Spinal cord (tissue), 9 donors: ENCODE measurements at regions not wholly inside any gene's neighbourhood (a gene's known extent, or its start where the extent isn't known, plus 50 kb on each side); places are given as distances from the start of the nearest gene placed in this dataset.

Experiments
- DNase-seq, 6 donors: peaks; one replicate each; pipeline versions ENCODE4 v3.0.0 to v3.0.0-alpha.2; 2013 to 2015; ENCODE audit warnings: low spot score in 6 of 6, low read depth in 4 of 6
- H3K27ac ChIP-seq: one replicate; pipeline ENCODE4 v1.5.1; 2013; ENCODE audit warnings: low read depth, low read length, control low read depth
- H3K27me3 ChIP-seq: one replicate; pipeline ENCODE4 v1.6.1; 2013; ENCODE audit warnings: low read length; ENCODE audit not compliant: control insufficient read depth, insufficient read depth
- H3K36me3 ChIP-seq: one replicate; pipeline ENCODE4 v1.6.1; 2013; ENCODE audit warnings: low read length; ENCODE audit not compliant: control insufficient read depth, insufficient read depth
- H3K4me1 ChIP-seq: one replicate; pipeline ENCODE4 v1.6.1; 2013; ENCODE audit warnings: low read length; ENCODE audit not compliant: control insufficient read depth, insufficient read depth
- H3K4me3 ChIP-seq: one replicate; pipeline ENCODE4 v1.5.1; 2013; ENCODE audit warnings: low read depth, low read length, control low read depth
- H3K9me3 ChIP-seq: one replicate; pipeline ENCODE4 v1.6.1; 2013; ENCODE audit warnings: low read length; ENCODE audit not compliant: control insufficient read depth, insufficient read depth
- WGBS: methylation state at CpG from one replicate; pipeline ENCODE4 v1.1.5; 2013; ENCODE audit warnings: missing lambda C conversion rate; ENCODE audit not compliant: insufficient coverage; 5-methylcytosine and 5-hydroxymethylcytosine counted together
- donor health status: healthy.

DNA sequence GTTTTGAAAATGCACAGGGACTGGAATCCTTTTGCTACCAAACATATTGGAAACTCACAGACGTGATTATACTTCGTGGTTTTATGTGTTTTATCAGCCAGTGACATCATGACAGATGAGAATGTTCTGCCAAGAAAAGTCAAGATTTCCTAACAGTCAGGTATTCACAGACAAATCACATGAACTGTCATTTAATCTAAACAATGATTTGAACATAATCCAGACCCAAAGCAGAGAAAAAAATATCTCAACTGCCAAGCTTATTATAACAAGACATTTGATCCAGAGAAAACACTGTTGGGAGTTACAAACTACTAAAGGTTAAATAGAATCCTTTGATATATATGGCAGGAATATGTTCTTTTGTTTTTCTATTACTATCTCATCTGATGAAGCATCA, 635.9 kb upstream of the FRG1 start:
- no CpG with 5 or more reads among the region's 2 CpGs for WGBS
- no peaks in the 10 kb centered on the region for H3K9me3 ChIP-seq
- H3K4me1 ChIP-seq = no peaks in the 10 kb centered on the region
- no peak overlapping the region for H3K27ac ChIP-seq
- DNase-seq = peak in 2 of 6 donors; percentile 6 to 20
- H3K36me3 ChIP-seq = no peaks in the 10 kb centered on the region
- no peak overlapping the region for H3K4me3 ChIP-seq
- no peaks in the 10 kb centered on the region for H3K27me3 ChIP-seq

DNA sequence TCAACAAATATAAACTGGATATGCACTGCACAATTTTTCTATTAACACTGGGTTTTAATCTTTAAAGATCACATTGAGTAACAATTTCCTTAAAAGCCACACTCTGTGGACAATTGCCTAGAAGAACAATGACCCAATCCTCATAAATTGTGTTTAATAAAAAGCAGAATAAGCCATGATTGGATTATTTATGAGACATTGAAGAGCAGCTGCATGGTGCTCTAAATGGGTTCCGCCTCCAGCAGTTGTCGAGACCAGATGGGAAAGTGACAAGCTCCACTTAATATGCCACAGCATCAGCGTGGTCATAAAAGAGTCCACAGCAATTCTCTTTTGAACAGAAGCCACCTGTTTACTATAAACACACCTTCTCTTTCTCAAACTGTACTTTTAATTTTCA, 635.2 kb upstream of the FRG1 start:
- WGBS = 28% methylated on average over 2 of the region's 3 CpGs
- peak in 2 of 6 donors; percentile 26 to 69 for DNase-seq

DNA sequence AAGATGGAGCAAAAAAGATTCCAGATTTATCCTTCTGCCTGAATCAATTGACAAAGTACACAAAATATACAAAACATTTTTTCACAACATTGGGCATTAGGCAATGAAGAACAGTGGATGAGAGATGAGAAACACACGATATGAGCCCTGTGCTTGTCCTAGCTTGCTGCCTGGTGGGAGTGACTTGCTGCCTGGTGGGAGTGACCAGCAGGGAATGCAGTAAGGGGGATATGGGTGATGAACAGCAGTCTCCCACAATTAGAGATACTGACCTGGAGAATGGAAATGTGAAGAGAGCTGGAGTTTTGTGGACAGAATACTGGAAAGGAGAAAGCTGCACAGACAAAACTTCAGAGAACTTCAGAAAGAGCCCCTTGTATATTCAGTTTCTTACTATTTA, 629.4 kb upstream of the FRG1 start:
- Histone ChIP-seq H3K9me3 (no peaks in the 10 kb centered on the region), H3K36me3 (no peaks in the 10 kb centered on the region), H3K4me3 (no peak overlapping the region), H3K27ac (no peak overlapping the region), H3K27me3 (no peaks in the 10 kb centered on the region), H3K4me1 (no peaks in the 10 kb centered on the region)
- WGBS = 60% methylated on average over 1 of the region's 1 CpG
- no peak for DNase-seq

More for the DNA sequence above, 635.2 kb upstream of the FRG1 start:
- Histone ChIP-seq H3K4me3 (no peak overlapping the region), H3K9me3 (no peaks in the 10 kb centered on the region), H3K27me3 (no peaks in the 10 kb centered on the region), H3K4me1 (no peaks in the 10 kb centered on the region), H3K27ac (no peak overlapping the region), H3K36me3 (no peaks in the 10 kb centered on the region)

DNA sequence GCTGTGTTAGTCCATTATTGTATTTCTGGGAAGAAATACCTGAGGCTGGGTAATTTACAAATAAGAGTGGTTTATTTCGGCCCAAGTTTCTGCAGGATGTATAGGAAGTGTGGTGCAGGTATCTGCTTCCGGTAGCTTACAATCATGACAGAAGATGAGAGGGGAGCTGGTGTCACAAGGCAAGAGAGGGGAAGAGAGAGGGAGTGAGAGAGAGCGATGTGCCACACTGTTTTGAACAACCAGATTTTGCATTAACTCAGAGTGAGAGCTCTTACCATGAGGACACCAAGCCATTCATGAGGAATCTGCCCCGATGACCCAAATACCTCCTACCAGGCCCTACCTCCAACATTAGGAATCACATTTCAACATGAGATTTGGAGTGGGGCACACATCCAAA, 627.6 kb upstream of the FRG1 start:
- no peak overlapping the region for H3K27ac ChIP-seq
- no peak for DNase-seq
- no peaks in the 10 kb centered on the region for H3K4me1 ChIP-seq
- H3K9me3 ChIP-seq = no peaks in the 10 kb centered on the region
- H3K36me3 ChIP-seq = no peaks in the 10 kb centered on the region
- no peaks in the 10 kb centered on the region for H3K27me3 ChIP-seq
- 69% methylated on average over 4 of the region's 4 CpGs for WGBS
- H3K4me3 ChIP-seq = no peak overlapping the region

DNA sequence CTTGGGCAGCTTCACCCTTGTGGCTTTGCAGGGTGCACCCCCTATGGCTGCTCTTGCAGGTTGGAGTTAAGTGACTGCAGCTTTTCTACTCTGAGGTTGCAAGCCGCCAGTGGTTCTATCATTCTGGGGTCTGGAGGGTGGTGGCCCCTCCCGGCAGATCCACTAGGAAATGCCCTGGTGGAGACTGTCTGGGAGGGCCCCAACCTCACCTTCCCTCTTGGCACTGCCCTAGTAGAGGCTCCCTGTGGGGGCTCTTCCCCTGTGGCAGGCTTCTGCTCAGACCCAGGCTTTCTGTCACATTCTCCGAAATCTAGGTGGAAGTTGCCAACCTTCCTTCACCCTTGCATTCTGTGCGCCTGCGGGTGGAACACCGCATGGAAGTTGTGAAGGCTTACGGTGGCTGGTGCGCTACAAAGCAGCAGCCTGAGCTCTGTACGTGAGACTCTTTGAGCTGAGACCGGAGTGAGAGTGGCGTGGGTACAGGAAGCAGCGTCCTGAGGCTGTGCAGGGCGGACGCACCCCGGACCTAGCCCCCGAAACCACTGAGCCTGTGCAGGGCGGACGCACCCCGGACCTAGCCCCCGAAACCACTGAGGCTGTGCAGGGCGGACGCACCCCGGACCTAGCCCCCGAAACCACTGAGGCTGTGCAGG, 626.7 kb upstream of the FRG1 start:
- no peaks in the 10 kb centered on the region for H3K27me3 ChIP-seq
- no peak overlapping the region for H3K27ac ChIP-seq
- H3K9me3 ChIP-seq = no peaks in the 10 kb centered on the region
- H3K4me1 ChIP-seq = no peaks in the 10 kb centered on the region
- H3K36me3 ChIP-seq = no peaks in the 10 kb centered on the region
- no peak for DNase-seq
- WGBS = 96% methylated on average over 11 of the region's 24 CpGs
- no peak overlapping the region for H3K4me3 ChIP-seq

DNA sequence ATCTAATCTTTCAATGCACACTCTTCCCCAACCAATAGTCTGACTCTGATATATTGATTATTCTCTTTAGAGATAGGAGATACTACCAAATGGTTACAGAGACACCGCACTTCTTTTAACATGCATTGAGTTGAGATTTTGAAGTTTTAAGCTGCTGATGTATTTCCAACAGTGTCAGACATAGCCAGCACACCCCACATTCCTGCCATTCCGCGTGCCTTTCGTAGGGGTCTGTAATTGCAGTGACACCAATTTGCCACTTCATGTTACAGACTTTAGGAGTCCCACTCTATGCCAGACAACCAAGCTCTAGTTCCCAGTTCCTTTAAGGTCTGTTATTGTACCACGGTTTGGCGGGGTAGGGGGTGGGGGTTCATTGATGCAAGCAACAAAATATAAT, 618.2 kb upstream of the FRG1 start:
- no peak overlapping the region for H3K27ac ChIP-seq
- no peaks in the 10 kb centered on the region for H3K36me3 ChIP-seq
- H3K4me3 ChIP-seq = no peak overlapping the region
- WGBS = no CpG with 5 or more reads among the region's 6 CpGs
- peaks cover 2% of the 10 kb centered on the region for H3K9me3 ChIP-seq
- no peaks in the 10 kb centered on the region for H3K4me1 ChIP-seq
- no peaks in the 10 kb centered on the region for H3K27me3 ChIP-seq
- no peak for DNase-seq

DNA sequence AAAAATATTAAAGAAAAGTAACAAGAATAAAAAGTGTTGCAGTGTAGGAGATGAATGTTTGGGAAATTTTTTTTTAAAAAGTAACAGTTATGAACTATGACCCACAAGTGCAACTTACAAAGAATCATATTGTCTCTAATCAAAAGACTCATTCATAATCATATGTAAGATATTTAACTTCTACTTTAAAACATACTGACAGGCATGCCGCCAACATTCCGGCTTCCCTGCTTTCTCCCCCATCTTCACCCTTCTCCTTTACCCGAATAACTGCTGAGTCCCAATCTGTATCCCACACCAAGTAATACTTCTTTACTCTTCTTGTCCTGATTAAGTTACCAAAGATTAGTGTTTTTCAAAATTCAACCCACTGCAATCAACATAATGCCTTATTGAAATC, 598.8 kb upstream of the FRG1 start:
- Histone ChIP-seq H3K4me1 (no peaks in the 10 kb centered on the region), H3K36me3 (no peaks in the 10 kb centered on the region), H3K27ac (no peak overlapping the region), H3K4me3 (no peak overlapping the region), H3K27me3 (no peaks in the 10 kb centered on the region), H3K9me3 (peaks cover 2% of the 10 kb centered on the region)
- DNase-seq = no peak
- 86% methylated on average over 3 of the region's 3 CpGs for WGBS

DNA sequence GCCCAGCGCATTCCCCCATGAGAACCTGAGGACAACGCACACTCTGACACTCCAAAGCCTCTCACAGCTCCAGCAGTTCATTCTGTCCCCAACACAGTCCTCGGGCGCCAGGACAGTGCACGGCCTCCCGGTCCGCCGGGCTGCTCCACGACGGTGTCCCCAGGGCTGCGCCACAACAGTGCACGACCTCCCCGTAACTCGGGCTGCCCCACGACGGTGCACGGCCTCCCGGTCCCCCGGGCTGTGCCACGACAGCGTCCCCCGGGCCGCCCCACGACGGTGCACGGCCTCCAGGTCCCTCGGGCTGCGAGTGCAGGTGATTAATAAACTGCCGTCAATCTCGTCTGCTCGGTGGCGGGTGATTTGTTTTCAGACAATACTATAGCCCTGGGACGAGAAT, 585.1 kb upstream of the FRG1 start:
- H3K9me3 ChIP-seq = no peaks in the 10 kb centered on the region
- no peaks in the 10 kb centered on the region for H3K27me3 ChIP-seq
- no peak overlapping the region for H3K27ac ChIP-seq
- WGBS = 86% methylated on average over 33 of the region's 33 CpGs
- no peak overlapping the region for H3K4me3 ChIP-seq
- no peaks in the 10 kb centered on the region for H3K36me3 ChIP-seq
- DNase-seq = no peak
- no peaks in the 10 kb centered on the region for H3K4me1 ChIP-seq

DNA sequence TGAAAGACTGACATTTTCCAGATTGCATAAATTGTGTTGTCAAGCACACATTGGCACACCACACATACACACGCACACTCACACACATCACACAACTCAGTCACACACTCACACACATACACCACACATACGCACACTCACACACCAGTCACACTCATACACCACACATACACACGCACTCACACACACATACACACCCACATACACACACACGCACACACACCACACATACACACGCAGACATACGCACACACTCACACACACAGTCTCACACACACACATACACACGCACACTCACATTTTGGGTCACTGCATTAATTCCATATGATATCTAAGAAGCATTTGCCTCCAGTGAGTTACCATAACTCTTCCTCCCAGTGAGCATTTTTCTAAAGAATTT, 578.3 kb upstream of the FRG1 start:
- Histone ChIP-seq H3K4me1 (no peaks in the 10 kb centered on the region), H3K9me3 (no peaks in the 10 kb centered on the region), H3K36me3 (no peaks in the 10 kb centered on the region), H3K27me3 (no peaks in the 10 kb centered on the region), H3K27ac (no peak overlapping the region), H3K4me3 (no peak overlapping the region)
- 97% methylated on average over 6 of the region's 7 CpGs for WGBS
- no peak for DNase-seq

DNA sequence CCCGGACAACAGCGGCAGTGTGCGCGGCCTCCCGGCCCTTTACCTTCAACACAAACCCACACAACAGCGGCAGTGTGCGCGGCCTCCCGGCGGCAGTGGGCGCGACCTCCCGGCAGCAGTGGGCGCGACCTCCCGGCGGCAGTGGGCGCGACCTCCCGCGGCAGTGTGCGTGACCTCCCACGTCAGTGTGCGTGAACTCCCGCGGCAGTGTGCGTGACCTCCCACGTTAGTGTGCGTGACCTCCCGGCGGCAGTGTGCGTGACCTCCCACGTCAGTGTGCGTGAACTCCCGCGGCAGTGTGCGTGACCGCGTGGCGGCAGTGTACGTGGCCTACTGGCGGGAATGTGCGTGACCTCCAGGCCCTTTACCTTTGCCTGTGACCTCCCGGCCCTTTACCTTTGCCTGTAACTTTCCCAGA, 576.6 kb upstream of the FRG1 start:
- Histone ChIP-seq H3K27ac (no peak overlapping the region), H3K4me1 (no peaks in the 10 kb centered on the region), H3K27me3 (no peaks in the 10 kb centered on the region), H3K36me3 (no peaks in the 10 kb centered on the region), H3K9me3 (no peaks in the 10 kb centered on the region), H3K4me3 (no peak overlapping the region)
- WGBS = 93% methylated on average over 22 of the region's 44 CpGs
- DNase-seq = no peak
